Activated T-cell treated with anti-CD3 and anti-CD28 coated beads, Interleukin-2, amount 50 U/mL, for 1 hour (primary cell): ENCODE measurements at regions not wholly inside any gene's neighbourhood (a gene's known extent, or its start where the extent isn't known, plus 50 kb on each side); places are given as distances from the start of the nearest gene placed in this dataset.

ENCODE experiments used
- DNase-seq: peaks from one replicate; pipeline ENCODE4 v3.0.0-alpha.2; 2020

DNA sequence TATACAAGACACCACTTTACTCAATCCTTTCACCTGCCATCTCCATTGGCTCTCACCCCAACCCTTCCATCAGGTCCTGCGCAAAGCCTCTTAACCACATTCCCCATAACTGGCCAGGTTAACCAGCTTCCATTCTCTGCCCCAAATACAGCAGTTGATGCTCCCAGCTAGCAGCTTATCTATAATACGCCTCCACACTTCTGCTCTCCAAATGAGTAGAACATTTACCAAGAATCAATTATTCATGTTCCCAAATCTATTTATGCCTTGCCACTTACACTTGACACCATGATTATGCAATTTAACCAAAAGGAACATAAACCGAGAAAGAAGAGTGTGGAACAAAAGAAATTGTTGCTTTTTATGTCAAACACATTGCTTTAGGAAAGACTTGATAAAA is 103.7 kb upstream of the TPM1 start:
- DNase-seq, result no peak

DNA sequence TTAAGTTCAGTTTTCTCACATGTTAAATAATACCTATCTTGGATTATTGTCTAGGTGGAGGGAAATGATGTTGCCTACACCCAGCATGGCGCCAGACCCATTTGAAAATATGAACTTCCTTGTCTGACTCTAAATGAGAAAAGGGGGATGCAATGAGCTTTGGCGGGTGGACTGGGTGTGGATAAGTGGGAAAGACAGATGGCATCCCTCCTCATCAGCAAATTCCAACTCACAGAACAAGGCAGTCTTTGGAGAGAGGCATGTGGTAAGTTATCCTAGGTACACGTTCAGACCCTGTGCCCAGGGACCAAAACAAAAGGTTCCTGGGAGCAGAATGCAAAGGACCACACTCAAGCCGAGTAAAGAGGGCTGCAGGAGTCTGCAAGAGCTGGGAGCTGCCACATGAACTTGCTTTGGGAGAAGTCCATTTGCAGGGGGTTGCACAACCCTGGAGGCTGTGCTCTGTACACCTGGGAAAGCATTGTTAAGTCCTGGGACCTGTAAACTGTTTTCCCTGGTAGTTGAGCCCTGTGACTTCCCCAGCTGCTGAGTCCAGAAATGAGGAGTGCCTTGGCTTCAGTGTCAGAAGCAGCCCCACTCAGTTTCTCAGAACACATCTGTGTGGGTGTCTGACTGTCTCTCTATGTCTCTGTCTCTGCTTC is 102.3 kb upstream of the TPM1 start:
- DNase-seq, result no peak

DNA sequence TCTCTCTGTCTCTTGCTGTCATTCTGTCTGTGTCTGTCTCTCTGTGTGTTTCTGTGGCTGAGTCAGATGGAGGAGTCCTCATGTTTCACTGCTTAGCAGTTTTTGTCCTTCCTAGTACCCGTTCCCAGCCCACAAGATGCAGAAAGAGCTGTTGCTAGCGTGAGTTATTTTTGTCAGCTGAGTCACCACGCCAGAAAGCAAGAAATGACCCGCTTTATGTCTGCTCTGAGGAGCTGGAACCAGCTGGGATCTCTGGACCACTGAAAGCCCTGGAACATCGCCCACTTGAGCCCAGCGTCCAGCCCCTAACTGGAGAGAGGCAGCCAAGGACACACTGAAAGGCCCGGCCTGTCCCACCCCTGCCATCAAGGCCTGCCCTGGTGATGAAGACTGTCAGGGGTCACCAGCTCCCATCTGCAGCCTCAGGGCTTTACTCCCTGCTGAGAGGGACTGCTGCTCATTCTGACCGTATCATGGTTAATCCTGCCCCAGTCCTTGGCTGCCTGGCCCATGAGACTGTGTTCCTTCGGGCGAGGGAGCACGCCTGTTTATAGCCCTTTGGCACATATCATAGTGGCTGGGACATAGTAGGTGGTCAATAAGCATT is 101.7 kb upstream of the TPM1 start:
- no peak for DNase-seq

DNA sequence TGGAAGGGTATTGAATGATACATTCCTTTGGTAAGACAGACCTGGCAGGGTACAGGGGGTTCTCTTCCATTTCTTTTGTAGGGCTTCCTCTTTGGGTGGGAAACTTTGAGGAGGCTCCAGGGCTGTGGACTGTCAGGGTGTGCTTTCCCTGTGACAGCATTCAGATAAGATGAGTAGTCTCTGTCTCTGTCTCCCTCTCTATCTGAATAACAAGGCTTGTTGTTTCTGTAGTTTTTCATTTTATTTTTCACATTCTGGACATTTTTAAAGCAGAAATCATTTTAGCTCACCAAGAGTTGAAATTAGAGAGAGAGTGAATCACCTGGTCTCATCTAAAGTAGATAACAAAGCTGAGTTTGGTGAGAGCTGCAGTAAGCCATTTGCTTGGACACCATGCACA is 100.8 kb upstream of the TPM1 start:
- no peak for DNase-seq

DNA sequence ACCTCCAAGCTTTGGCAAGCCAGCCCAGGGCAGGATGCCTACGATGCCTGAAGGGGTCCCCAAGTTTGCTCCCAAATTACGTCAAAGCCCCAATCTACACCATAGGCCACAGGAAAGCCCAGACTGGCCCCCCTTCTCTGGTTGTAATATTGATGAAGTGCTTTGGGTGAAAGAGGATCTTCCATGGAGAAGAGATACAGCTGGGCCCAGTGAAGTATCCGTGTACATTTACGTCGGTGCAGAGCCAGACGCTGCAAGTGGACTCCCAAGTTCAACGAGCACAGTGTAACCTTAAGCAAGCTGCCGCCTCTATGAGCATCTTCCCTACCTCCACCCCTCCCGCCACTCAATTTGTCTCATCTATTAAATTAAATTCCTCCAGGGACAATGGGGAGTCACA is 100.1 kb upstream of the TPM1 start:
- no peak for DNase-seq

DNA sequence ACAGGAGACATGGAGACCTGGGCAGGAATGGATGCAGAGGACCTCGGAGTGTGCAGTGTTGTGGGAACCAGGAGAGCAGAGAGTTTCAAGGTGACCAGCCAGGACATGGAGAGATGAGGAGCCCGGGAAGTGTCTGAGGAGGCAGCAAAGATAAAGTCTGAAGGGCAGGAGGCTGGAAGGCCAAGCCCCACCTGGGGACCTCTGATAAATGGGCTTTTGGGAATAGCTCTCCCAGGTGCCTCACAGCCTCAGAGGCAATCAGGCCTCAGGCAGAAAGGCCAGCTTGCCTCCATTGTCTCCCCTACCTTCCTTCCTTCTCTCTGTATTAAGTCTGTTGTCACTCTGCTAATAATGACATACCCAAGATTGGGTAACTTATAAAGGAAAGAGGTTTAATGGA is 97.5 kb upstream of the TPM1 start:
- no peak for DNase-seq

DNA sequence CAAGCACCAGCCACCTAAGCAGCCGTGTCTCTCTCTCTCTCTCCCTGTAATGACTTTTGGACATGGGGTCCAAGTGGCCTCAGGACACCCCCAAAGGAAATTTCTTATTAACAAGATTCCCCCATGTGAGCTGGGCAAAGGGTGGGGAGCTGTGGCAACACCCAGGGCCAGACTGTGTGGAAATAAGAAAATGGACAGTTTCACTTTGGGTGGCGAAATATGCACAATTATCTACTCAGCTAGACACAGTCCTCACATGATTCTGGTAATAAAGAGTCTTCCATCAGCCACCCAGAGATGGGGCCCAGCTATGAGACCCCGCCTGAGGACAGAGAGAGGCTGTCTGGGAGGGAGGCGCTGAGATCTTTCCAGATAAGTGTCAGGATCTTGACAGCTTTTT is 96.8 kb upstream of the TPM1 start:
- DNase-seq, result no peak

DNA sequence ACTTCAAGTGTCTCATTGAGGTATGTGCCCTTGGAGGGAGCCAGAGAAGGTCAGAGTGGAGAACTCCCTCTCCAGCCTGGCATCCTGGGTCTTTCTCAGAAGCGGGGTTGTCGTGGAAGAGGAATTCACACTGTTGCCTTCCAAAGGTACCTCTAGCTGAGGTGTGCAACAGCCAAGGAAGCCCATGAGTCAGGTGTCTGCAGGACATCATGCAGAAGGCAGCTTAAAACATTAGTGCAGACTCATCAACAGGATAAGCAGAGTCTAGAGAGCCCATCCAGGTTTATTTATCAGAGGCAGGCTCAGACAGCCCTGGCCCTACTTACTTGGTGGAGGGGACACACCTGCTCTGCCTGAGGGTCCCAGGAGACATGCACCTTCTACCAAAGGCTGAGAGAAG is 95.6 kb upstream of the TPM1 start:
- DNase-seq, result no peak

DNA sequence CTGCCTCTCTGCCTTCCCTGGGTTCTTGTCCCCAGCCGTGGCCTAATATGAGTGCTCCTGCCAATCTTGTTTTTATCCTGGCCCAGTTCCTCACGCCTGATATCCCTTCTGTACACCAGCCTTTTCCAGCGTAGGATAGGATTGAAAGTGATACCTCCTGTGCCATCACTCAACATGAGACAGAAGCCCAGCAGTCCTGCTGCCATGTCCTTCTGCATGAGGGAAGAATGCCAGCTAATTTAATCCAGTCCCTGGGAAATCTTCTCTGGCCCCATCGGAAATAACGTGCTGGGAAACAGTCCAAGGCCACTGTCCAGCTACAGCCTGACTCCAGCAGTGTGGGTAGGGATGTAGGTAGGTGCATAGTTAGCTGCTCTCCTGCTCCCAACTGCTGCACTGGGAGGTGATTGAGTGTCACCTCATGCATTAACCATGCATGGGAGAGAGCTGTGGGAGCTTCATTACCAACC is 92.0 kb upstream of the TPM1 start:
- DNase-seq, result no peak

DNA sequence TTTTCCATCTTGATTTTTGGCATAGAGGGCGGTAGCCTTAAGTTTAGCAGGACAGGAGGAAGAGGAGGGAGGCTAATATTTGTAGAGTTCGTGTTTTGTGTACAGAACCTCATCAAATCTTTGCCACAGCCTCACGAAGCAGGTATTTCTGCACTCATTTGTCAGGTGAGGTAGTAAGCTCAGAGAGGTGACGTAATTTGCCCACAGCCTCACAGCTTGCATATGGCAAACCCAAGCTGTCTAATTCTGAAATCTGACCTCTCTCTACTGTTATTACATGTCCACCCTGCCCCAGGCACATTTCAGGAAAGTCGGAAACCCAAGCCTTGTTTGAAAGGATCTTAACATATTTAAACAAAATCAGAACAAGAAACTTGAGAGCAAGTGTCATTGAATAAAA is 91.1 kb upstream of the TPM1 start:
- DNase-seq, result no peak

DNA sequence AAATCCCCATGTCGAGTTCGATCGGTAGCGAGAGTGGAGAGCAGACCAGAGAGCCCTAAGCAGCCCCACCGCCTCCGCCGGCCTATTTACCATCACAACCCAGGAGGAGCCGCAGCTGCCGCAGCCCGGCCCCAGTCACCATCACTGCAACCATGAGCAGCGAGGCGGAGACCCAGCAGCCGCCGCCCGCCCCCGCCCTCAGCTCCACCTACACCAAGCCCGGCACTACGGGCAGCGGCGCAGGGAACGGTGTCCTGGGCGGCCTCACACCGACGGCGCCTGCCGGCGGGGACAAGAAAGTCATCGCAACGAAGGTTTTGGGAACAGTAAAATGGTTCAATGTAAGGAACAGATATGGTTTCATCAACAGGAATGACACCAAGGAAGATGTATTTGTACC is 89.5 kb upstream of the TPM1 start:
- no peak for DNase-seq

DNA sequence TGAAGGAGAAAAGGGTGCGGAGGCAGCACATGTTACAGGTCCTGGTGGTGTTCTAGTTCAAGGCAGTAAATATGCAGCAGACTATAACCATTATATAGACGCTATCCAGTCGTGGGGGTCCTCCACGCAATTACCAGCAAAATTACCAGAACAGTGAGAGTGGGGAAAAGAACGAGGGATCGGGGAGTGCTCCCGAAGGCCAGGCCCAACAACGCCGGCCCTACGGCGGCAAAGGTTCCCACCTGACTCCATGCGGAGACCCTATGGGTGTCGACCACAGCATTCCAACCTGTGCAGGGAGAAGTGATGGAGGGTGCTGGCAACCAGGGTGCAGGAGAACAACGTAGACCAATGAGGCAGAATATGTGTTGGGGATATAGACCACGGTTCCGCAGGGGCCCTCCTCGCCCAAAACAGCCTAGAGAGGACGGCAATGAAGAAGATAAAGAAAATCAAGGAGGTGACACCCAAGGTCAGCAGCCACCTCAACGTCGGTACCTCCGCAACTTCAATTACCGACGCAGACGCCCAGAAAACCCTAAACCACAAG is 89.0 kb upstream of the TPM1 start:
- DNase-seq, result no peak

DNA sequence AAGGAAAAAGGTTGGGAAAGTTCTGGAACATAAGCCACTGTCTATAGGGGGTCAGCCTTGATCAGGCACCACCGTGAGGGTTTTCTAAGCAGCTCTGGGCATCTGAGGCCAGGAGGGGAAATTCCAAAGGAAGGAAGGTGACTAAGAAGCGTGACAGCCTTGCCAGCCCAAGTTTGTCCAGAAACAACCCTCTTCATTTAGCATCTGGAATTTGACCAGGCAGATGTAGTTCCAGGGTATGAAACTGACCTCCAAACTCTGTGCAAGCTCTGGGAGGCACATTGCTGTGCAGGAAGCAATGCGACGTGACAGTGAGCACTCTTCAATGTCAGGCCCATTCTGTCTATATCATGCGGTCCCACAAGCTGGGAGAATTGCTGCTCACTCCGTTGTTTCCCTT is 85.4 kb upstream of the TPM1 start:
- DNase-seq, result no peak

DNA sequence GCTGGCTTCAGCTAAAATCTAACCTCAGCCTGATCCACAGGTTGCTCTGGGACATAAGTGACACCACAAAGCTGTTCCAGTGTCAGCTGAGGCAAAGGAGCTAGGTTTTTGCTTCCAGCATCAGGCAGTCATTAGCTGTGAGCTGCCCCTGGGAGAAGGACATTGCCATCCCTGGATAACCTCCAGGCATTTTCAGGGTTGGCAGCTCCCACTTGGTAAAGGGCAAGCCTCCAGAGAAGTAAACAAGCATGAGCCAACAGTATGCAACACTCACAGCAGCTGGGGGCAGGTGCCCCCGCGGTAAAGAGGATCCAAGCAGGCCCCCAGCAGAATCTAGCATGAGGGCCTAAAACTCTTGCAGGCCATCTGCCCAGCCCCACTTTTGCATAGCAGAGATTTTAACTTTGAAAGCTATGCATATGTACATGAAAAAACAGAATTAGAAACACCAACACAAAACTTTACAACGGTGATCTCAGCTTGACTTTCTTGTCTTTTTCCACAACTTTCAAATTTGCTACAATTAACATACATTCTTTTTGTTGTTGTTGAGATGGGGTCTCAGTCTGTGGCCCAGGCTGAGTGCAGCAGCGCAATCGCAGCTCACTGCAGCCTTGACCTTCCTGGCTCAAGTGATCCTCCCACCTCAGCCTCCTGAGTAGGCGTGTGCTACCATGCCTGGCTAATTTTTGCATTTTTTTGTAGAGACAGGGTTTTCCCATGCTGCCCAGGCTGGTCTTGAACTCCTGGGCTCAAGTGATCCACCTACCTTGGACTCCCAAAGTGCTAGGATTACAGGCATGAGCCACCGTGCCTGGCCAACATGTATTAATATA is 83.8 kb upstream of the TPM1 start:
- DNase-seq, result no peak

DNA sequence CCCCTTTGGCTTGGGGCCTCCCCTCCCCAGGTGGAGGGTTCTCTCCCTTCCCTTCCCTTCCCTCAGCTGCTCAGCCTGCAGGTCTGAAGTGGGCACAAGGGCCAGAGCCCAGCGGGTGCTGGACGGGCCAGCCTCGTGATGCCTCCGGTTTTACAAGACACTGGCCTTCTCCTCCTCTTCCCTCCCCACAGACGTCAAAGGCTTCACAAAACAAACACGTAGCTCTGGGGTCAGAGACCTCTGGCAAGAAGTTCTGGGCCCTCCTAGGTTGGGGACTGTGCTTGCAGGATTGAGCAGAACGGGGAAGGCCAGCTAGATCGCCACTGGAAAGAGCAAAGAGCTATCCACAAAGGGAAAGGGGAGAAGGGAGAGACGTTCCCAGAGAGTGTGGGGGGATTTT is 81.4 kb upstream of the TPM1 start:
- DNase-seq, result no peak

DNA sequence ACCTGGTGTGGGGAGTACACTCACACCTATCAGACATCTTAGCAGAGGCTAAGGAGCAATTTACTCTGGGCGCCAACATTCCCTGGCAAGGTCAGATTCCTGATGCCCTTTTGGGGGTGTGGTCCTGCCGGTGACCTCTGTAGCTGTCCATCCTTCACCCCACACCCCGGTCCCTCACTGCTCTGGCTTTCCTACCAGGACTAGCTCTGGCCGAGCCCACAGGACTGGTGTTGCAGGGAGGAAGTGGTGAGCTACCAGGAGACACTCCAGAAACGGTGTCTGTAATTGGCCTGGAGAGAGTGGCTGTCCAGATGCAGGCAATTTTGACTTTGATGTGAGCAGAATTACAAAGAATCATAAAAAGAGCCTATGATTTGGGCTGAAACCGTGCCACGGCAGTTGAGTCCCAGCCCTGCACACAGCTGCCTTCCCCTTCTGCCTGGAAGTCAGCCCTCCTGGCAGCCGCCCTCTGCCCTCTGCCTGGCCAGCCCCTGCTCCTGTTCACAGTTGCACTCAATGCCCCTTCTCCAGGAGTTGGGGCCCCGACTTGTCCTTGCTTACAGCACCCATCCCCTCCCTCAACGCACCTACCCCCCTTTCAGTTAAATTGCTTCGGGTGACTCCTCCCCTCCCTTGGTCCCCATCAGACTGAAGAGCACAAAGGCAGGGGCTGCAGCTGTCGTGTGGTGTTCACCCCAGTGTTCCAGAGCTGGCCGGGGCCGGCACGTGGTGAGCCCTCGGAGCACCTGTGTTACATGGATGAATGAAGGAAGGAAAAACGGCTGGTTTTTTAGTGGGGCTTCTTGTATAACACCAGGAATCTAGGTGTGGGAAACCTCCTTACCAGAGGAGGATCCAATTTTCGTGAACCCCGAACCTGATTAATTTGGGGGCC is 80.2 kb upstream of the TPM1 start:
- no peak for DNase-seq

DNA sequence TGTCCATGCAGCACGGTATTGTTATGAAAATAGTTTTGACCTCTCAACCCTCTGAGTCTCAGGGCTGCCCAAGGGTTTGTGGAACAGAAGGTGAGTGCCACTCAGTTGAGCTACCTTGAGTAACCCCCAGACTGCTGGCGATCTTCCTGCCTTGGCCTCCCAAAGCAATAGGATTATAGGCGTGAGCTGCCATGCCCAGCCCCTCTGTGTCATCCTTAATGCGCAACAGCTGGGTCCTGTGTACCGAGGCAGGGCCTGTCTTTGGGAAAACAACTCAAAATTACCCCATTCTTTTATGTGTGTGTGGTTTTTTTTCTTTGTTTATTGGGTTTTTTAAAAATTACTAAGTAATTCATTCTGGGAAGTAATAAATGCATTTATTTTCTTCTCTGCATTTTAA is 78.3 kb upstream of the TPM1 start:
- DNase-seq, result no peak

DNA sequence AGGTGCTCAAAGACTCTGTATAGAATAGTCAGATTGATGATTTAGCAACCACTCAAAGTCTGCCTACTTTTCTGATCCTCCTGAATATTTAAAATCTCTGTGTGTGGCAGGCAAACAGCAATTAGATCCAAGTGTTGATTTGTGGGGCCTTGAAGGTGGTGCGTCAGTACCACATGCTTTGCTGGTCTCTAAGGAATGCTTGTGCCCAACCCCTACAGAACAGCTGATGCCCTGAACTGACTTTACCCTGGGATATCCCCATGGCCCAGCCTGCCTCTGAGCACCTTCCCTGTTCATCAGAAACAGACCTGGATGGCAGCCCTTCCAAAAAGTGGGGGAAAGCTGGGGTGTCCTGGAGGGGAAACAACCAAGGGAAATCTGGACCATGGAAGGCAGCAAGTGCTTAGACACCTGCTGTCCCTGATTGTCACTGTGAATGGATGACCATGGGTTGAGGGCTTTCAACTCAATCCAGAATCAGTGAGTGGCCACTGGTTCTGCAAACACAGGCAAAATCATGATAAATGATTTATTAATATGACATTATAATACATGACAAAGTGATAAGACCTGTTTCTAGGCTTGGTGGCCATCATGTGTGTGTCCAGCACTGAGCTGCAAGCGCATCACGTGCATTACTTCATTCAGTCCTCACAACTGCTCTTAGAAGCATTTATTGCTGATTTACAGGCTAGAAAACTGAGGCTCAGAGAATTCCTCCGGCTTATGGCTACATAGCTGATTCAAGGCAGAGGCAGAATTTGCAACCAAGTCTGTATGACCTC is 76.1 kb upstream of the TPM1 start:
- DNase-seq, result no peak

DNA sequence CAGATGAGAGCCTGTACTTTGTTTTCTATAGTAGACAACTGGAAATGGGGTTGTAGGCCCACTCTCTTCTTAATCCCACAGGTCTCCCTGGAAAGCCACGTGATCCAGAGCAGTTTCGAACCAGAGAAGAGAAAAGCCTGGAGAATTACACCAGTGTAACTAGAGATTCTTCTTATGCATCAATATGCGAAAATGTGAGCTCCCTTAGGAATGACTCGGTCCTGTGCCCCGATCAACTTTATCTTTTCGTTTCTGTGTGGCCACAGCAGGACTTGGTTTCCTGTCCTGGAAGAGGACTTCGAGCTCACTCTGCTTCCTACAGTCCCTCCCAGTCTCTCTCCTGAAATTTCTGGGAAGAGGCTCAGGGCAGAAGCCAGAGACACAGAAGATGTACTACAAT is 73.8 kb upstream of the TPM1 start:
- DNase-seq, result no peak

DNA sequence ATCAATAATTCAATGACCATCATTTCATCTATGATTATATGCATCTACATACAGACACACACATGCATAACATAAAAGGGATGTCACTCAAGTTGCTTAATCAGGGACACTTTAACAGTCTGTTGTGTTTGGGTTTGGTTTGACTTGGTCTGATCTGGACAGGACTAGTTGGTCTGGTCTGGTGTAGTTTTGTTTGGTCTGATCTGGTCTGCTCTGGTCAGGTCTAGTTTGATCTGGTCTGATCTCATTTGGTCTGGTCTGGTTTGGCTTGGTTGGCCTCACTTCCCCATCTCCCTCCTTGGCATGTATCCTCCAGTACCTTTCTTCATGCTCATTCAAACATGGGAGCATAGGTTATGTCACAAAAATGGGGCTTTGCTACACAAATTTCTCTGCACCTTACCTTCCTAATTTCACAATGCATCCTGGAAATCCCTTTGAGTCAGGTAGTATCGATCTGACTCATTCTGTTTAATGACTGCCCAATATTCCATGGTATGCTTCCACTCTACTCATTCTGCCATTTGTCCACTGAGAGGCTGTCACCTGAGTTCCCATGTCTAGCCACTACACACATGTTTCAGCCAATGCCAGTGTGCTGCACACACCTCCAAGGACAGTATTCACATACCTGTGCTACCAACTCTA is 73.0 kb upstream of the TPM1 start:
- DNase-seq, result no peak

DNA sequence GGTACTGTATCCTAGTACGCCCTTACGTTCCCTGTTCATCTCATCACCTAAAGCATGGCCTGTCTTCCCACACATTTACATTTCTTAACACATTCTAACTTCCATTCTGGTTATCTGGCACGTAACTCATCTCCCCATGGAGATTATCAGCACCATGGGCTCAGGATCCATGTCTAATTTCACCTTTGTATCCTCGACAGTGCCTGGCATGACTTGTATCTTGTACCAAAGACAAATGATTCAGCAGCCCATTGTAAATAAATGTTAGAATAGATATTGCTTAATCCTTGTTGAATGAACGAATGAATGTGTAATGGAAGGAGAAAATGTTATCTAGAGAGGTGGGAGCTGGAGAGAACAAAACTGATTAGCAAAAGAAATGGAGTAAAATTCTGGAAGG is 69.7 kb upstream of the TPM1 start:
- no peak for DNase-seq

DNA sequence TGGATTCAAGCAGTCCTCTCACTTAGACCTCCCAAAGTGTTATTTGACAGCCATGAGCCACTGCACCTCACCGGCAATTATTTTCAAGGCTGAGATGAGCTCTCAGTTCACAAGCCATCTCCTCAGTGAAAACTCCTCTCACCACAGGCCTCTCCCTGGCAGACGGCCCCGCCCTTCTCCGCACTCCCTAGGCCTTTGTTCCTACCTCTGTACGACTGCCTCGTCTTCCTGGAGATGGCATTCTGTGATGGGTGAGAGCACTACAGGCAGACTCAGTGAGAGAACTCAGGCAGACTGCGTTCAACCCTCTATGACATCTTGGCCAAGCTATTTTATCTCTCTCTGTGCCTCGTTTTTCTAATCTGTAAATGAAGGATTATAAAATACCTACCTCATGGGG is 67.0 kb upstream of the TPM1 start:
- DNase-seq, result no peak
